Osteoblast (primary cell): ENCODE measurements at regions not wholly inside any gene's neighbourhood (a gene's known extent, or its start where the extent isn't known, plus 50 kb on each side); places are given as distances from the start of the nearest gene placed in this dataset.
A peak's percentile ranks its signal among the peaks of the same experiment; 100 is the strongest.
"Not testable (repeated sequence)": the region's sequence is repeated elsewhere in the genome, so short reads cannot be mapped to it uniquely, and the experiment has no call there.

Experiments
- DNase-seq: peaks from one replicate; pipeline ENCODE4 v3.0.0; 2011; ENCODE audit warnings: low spot score, mixed read lengths; ENCODE audit not compliant: insufficient read length; ENCODE audit errors: missing footprints
- H2AFZ ChIP-seq: 2 replicates; pipeline ENCODE4 v1.6.0; 2011; ENCODE audit warnings: mild to moderate bottlenecking, low read length
- H3K27ac ChIP-seq: 2 replicates; pipeline ENCODE4 v1.5.1; 2011; ENCODE audit warnings: mild to moderate bottlenecking, low read depth, low read length, moderate library complexity
- H3K27me3 ChIP-seq: 2 replicates; pipeline ENCODE4 v1.6.0; 2012; ENCODE audit warnings: mild to moderate bottlenecking, control low read depth, inconsistent platforms, low read length, moderate library complexity; ENCODE audit not compliant: insufficient read depth
- H3K36me3 ChIP-seq: 2 replicates; pipeline ENCODE4 v1.5.1; 2011; ENCODE audit warnings: mild to moderate bottlenecking, low read length, control low read depth, moderate library complexity; ENCODE audit not compliant: insufficient read depth
- H3K4me1 ChIP-seq: 2 replicates; pipeline ENCODE4 v1.5.1; 2011; ENCODE audit warnings: mild to moderate bottlenecking, low read length, control low read depth, moderate library complexity; ENCODE audit not compliant: insufficient read depth
- H3K4me2 ChIP-seq: 2 replicates; pipeline ENCODE4 v1.6.0; 2011; ENCODE audit warnings: mild to moderate bottlenecking, low read length; ENCODE audit not compliant: insufficient read depth
- H3K4me3 ChIP-seq: fragments of 200-600 bp; sonication (generic); 3 replicates; pipeline ENCODE4 v1.5.1; 2012; ENCODE audit warnings: mild to moderate bottlenecking, low read length, inconsistent platforms; ENCODE audit not compliant: insufficient read depth
- H3K79me2 ChIP-seq: 2 replicates; pipeline ENCODE4 v1.6.0; 2012; ENCODE audit warnings: mild to moderate bottlenecking, low read length, control low read depth, inconsistent platforms; ENCODE audit not compliant: insufficient read depth
- H3K9me3 ChIP-seq: 2 replicates; pipeline ENCODE4 v1.5.1; 2011; ENCODE audit warnings: low read depth, low read length, control low read depth
- H4K20me1 ChIP-seq: 2 replicates; pipeline ENCODE4 v1.6.0; 2012; ENCODE audit warnings: mild to moderate bottlenecking, low read length, control low read depth; ENCODE audit not compliant: insufficient read depth
- CTCF ChIP-seq: IDR thresholded peaks from 2 replicates; pipeline ENCODE4 v1.5.1; 2011; ENCODE audit warnings: mild to moderate bottlenecking, low read depth, low read length, moderate library complexity; ENCODE audit errors: extremely low read depth

- DNase-seq, H3K4me3 ChIP-seq, H3K79me2 ChIP-seq: not testable (repeated sequence)
These were observed 268.7 kb upstream of the IRX4 start for GRCh38 chr5:2151301-2151888.

GRCh38 chr5:2149195-2149539, 266.4 kb upstream of the IRX4 start:
- H4K20me1 ChIP-seq = no peaks in the 10 kb centered on the region
- no peak overlapping the region for H3K4me2 ChIP-seq
- no peaks in the 10 kb centered on the region for H3K79me2 ChIP-seq
- peak; percentile 89 for DNase-seq
- no peaks in the 10 kb centered on the region for H3K4me1 ChIP-seq
- no peaks in the 10 kb centered on the region for H3K27me3 ChIP-seq
- TF ChIP-seq CTCF = no peak
- no peak overlapping the region for H2AFZ ChIP-seq
- no peaks in the 10 kb centered on the region for H3K36me3 ChIP-seq
- H3K9me3 ChIP-seq = no peaks in the 10 kb centered on the region
- H3K4me3 ChIP-seq = no peak overlapping the region
- no peak overlapping the region for H3K27ac ChIP-seq

More at GRCh38 chr5:2151301-2151888, 268.7 kb upstream of the IRX4 start:
- not testable (repeated sequence) for H3K4me1 ChIP-seq, H3K27ac ChIP-seq, H3K4me2 ChIP-seq, H3K9me3 ChIP-seq, H4K20me1 ChIP-seq, H3K27me3 ChIP-seq, H2AFZ ChIP-seq, H3K36me3 ChIP-seq
- TF ChIP-seq CTCF = peak; percentile 42

- no peak for TF ChIP-seq CTCF
- H3K36me3 ChIP-seq = no peaks in the 10 kb centered on the region
- DNase-seq = no peak
- no peak overlapping the region for H2AFZ ChIP-seq
- no peak overlapping the region for H3K4me3 ChIP-seq
- no peak overlapping the region for H3K4me2 ChIP-seq
- no peaks in the 10 kb centered on the region for H3K27me3 ChIP-seq
- H3K79me2 ChIP-seq = no peaks in the 10 kb centered on the region
- no peaks in the 10 kb centered on the region for H4K20me1 ChIP-seq
- no peaks in the 10 kb centered on the region for H3K9me3 ChIP-seq
- H3K4me1 ChIP-seq = no peaks in the 10 kb centered on the region
- H3K27ac ChIP-seq = no peak overlapping the region
These were observed 265.8 kb upstream of the IRX4 start for GRCh38 chr5:2148312-2149194.

DNA sequence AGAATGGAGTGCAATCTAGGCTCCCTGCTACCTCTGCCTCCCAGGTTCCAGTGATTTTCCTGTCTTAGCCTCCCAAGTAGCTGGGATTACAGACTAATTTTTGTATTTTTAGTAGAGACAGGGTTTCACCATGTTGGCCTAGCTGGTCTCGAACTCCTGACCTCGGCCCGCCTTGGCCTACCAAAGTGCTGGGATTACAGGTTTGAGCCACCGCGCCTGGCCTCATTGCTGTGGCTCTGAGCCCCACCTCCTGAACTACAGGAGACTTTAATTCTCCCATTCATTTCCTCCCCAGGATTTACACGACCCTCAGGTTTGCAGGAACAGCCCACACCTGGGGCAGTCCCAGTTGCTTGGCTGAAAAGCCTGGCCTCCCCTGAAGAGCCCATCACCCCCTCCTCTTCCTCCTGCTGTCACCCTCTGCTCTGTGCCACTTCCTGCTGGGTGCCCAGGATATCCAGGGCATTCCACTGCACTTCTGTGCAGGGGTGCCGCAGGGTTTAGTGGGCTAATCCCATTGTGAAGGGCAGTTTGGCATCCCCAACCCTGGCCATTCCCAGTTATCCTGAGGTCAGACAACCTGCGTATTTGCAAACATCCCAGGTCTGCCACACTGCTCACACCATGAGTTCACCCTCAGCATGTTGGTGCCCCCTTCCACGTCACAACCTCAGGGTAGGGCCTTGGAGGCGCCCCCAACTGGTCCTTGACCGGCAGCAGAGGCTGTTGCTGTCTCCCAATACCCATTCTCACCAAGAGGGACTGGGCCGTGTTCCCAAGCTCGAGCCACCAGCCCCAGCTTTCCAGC, 265.0 kb upstream of the IRX4 start:
- Histone ChIP-seq H3K27ac (no peak overlapping the region), H3K4me1 (no peaks in the 10 kb centered on the region), H3K9me3 (no peaks in the 10 kb centered on the region), H2AFZ (no peak overlapping the region), H3K27me3 (no peaks in the 10 kb centered on the region), H3K36me3 (no peaks in the 10 kb centered on the region), H4K20me1 (no peaks in the 10 kb centered on the region), H3K4me3 (no peak overlapping the region), H3K79me2 (no peaks in the 10 kb centered on the region), H3K4me2 (no peak overlapping the region)
- no peak for DNase-seq
- TF ChIP-seq CTCF = no peak
